Panc1 (cell line): ENCODE measurements at regions not wholly inside any gene's neighbourhood (a gene's known extent, or its start where the extent isn't known, plus 50 kb on each side); places are given as distances from the start of the nearest gene placed in this dataset.

ENCODE experiments used
- POLR2AphosphoS5 ChIP-seq: IDR thresholded peaks from 2 replicates; pipeline ENCODE4 v1.6.1; 2012; ENCODE audit warnings: mild to moderate bottlenecking, low read depth, low read length, moderate library complexity
- SIN3A ChIP-seq: IDR thresholded peaks from 2 replicates; pipeline ENCODE4 v1.6.1; 2012; ENCODE audit warnings: low read depth, mild to moderate bottlenecking, low read length, moderate library complexity, borderline replicate concordance; ENCODE audit not compliant: insufficient read depth
- TF ChIP-seq, protein P1 (sequence below): fragments of 450-650 bp; IDR thresholded peaks from 2 replicates; pipeline ENCODE4 v1.5.1; 2017; ENCODE audit warnings: mild to moderate bottlenecking
- TF ChIP-seq, protein P2 (sequence below), 2 experiments: IDR thresholded peaks; 2 replicates each; pipeline ENCODE4 v1.6.1; 2011 to 2012; ENCODE audit warnings: low read depth in 2 of 2, control low read depth in 1 of 2, low read length in 1 of 2, mild to moderate bottlenecking in 1 of 2, moderate library complexity in 1 of 2; ENCODE audit not compliant: insufficient read depth in 1 of 2

DNA sequence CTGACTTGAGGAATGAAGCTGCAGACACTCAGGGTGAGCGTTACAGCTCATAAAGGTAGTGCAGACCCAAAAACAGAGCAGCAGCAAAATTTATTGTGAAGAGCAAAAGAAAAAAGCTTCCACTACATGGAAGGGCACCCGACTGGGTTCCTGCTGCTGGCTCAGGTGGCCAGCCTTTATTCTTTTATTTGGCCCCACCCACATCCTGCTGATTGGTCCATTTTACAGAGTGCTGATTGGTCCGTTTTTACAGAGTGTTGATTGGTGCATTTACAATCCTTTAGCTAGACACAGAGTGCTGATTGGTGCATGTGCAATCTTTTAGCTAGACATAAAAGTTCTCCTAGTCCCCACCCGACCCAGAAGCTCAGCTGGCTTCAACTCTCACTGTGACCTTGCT, 95.3 kb upstream of the STMND1 start:
- TF ChIP-seq POLR2AphosphoS5 (no peak), SIN3A (no peak)
- TF ChIP-seq, protein P1, sequence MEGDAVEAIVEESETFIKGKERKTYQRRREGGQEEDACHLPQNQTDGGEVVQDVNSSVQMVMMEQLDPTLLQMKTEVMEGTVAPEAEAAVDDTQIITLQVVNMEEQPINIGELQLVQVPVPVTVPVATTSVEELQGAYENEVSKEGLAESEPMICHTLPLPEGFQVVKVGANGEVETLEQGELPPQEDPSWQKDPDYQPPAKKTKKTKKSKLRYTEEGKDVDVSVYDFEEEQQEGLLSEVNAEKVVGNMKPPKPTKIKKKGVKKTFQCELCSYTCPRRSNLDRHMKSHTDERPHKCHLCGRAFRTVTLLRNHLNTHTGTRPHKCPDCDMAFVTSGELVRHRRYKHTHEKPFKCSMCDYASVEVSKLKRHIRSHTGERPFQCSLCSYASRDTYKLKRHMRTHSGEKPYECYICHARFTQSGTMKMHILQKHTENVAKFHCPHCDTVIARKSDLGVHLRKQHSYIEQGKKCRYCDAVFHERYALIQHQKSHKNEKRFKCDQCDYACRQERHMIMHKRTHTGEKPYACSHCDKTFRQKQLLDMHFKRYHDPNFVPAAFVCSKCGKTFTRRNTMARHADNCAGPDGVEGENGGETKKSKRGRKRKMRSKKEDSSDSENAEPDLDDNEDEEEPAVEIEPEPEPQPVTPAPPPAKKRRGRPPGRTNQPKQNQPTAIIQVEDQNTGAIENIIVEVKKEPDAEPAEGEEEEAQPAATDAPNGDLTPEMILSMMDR = no peak
- TF ChIP-seq, protein P2, sequence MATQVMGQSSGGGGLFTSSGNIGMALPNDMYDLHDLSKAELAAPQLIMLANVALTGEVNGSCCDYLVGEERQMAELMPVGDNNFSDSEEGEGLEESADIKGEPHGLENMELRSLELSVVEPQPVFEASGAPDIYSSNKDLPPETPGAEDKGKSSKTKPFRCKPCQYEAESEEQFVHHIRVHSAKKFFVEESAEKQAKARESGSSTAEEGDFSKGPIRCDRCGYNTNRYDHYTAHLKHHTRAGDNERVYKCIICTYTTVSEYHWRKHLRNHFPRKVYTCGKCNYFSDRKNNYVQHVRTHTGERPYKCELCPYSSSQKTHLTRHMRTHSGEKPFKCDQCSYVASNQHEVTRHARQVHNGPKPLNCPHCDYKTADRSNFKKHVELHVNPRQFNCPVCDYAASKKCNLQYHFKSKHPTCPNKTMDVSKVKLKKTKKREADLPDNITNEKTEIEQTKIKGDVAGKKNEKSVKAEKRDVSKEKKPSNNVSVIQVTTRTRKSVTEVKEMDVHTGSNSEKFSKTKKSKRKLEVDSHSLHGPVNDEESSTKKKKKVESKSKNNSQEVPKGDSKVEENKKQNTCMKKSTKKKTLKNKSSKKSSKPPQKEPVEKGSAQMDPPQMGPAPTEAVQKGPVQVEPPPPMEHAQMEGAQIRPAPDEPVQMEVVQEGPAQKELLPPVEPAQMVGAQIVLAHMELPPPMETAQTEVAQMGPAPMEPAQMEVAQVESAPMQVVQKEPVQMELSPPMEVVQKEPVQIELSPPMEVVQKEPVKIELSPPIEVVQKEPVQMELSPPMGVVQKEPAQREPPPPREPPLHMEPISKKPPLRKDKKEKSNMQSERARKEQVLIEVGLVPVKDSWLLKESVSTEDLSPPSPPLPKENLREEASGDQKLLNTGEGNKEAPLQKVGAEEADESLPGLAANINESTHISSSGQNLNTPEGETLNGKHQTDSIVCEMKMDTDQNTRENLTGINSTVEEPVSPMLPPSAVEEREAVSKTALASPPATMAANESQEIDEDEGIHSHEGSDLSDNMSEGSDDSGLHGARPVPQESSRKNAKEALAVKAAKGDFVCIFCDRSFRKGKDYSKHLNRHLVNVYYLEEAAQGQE (IDR thresholded peaks at IDR 0.05; ENCODE audit: insufficient read depth in 1 of 2, low read depth in 2 of 2, low read length in 1 of 2) = no peak
